ENCODE measurements at regions not wholly inside any gene's neighbourhood (a gene's known extent, or its start where the extent isn't known, plus 50 kb on each side); places are given as distances from the start of the nearest gene placed in this dataset.

- TF ChIP-seq ZNF622 (IDR thresholded peaks at IDR 0.05) (no peak), ASH2L (IDR thresholded peaks at IDR 0.05; ENCODE audit: borderline replicate concordance, low read depth) (no peak), CEBPZ (IDR thresholded peaks at IDR 0.05; ENCODE audit: low read depth, low read length) (no peak), CHD2 (IDR thresholded peaks at IDR 0.05; ENCODE audit: borderline replicate concordance, low read depth, low read length) (no peak), NR2C1 (IDR thresholded peaks at IDR 0.05) (no peak), KAT2A (conservative IDR thresholded peaks at IDR 0.05; ENCODE audit: control insufficient read depth, low read depth, low read length) (no peak), HDAC2 (IDR thresholded peaks at IDR 0.05) (no peak)
Observed at GRCh38 chr11:110828086-110828485, 115.8 kb upstream of the ARHGAP20 start (continued).

- Histone ChIP-seq H3K36me3 (ENCODE audit: control insufficient read depth in 2 of 2, insufficient read depth in 2 of 2, low read length in 1 of 2) (no peaks in the 10 kb centered on the region), H4K20me1 (ENCODE audit: control insufficient read depth, insufficient read depth) (no peaks in the 10 kb centered on the region), H3K9ac (ENCODE audit: control insufficient read depth, insufficient read depth, low read length) (no peak overlapping the region), H3K4me2 (ENCODE audit: control insufficient read depth, insufficient read depth) (no peak overlapping the region), H3K4me3 (no peak overlapping the region), H3K9me3 (replicated peaks; ENCODE audit: control insufficient read depth, insufficient read depth, low read length) (no peaks in the 10 kb centered on the region), H3K27me3 (replicated peaks in 1 of 2; ENCODE audit: control insufficient read depth in 2 of 2, insufficient read depth in 2 of 2, low read length in 1 of 2) (no peaks in the 10 kb centered on the region; a peak in 1 of 4 replicates), H3K79me2 (ENCODE audit: control insufficient read depth, insufficient read depth, low read length) (no peaks in the 10 kb centered on the region), H3K27ac (ENCODE audit: control insufficient read depth, insufficient read depth) (no peak overlapping the region), H2AFZ (ENCODE audit: control insufficient read depth, low read depth, low read length) (no peak overlapping the region), H3K4me1 (ENCODE audit: control insufficient read depth, insufficient read depth, low read length) (no peaks in the 10 kb centered on the region)
- POLR2A ChIA-PET: no interaction called here
- no peak for DNase-seq (ENCODE audit: low read depth, low spot score)
- in situ Hi-C loops (cut with MboI): no loop called here
- no peak for FAIRE-seq
- TF ChIP-seq TBL1XR1 (IDR thresholded peaks at IDR 0.05; ENCODE audit: low read depth, low read length) (no peak), E4F1 (IDR thresholded peaks at IDR 0.05; ENCODE audit: borderline replicate concordance, partially characterized antibody) (no peak), POU2F2 (IDR thresholded peaks at IDR 0.05; ENCODE audit: borderline replicate concordance, low read depth, low read length) (no peak), ZNF622 (IDR thresholded peaks at IDR 0.05) (no peak)
- WGBS (ENCODE audit: insufficient coverage, insufficient replicate concordance, low lambda C conversion rate, missing lambda C conversion rate): 20% methylated on average over 1 of the region's 1 CpG
- CTCF ChIA-PET: no interaction called here
- ATAC-seq: no peak
- RAD21 ChIA-PET (ENCODE audit: unreplicated experiment): no interaction called here
- BruUV-seq (replicated peaks): no TSS peak
- SMC1A ChIA-PET (ENCODE audit: uncharacterized antibody, unreplicated experiment): no interaction called here
- intact Hi-C loops (cut with micrococcal nuclease; ENCODE audit: unreplicated experiment): no loop called here
Observed at GRCh38 chr11:110827276-110827675, 115.0 kb upstream of the ARHGAP20 start.

Data from GM12878 (cell line).